ENCODE measurements at regions not wholly inside any gene's neighbourhood (a gene's known extent, or its start where the extent isn't known, plus 50 kb on each side); places are given as distances from the start of the nearest gene placed in this dataset.
"Not testable (repeated sequence)": the region's sequence is repeated elsewhere in the genome, so short reads cannot be mapped to it uniquely, and the experiment has no call there.

DNA sequence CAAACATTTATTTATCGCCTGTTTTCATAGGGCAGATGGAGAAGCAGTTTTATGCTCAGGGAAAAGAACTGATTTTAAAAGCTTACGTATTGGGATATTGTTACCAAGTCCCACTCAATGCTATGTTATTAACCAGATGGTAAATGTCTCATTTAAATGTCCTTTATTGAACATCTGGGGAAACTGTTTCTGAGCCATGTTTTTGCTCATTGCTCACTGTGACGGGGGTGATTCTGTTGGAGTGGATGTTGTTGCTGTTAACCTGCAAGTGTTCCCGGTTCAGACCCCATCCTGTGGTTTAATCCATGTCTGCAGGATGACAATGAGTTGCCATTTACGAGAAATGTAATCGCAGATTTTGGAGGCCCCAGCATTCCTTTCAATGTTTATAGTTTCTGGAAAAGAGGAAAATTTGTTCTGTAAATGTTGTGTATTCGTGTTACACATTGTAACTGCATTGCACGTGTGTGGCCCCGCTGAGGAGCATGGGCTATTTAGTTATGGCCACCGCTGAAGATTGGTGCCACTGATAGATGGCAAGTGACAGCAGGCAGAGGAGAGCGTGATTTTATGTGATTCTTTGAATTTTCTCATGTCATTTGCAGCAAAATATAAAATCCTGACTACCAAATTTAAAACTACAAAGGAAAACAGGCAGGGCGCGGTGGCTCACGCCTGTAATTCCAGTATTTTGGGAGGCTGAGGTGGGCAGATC lies 174.8 kb upstream of the COPS8 start:
- DNase-seq = no peak

GRCh38 chr2:236912326-236913120 lies 173.2 kb upstream of the COPS8 start:
- no peak for DNase-seq

- no peak for DNase-seq
Measured at GRCh38 chr2:236915186-236915585, 170.5 kb upstream of the COPS8 start.

DNA sequence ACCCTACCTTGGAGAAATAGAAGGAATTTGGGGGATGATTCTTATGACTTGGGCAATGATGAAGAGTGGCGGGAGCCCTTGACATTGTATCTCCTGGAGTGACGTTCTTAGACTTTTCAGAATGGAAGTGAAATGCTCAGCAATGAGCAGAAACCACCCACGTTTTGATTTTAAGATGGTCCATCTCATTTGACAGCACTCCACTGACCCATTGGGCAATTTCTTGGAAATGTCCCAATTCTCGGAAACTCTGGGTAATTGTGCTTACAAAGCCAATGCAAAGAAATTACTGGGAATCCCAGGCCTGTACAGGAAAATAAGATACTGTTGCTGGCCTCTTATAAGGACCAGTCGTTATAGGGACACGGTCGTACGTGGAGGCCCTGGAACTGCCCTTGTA lies 170.0 kb upstream of the COPS8 start:
- no peak for DNase-seq

- no peak for DNase-seq
Measured at GRCh38 chr2:236916181-236916580, 169.5 kb upstream of the COPS8 start.

DNA sequence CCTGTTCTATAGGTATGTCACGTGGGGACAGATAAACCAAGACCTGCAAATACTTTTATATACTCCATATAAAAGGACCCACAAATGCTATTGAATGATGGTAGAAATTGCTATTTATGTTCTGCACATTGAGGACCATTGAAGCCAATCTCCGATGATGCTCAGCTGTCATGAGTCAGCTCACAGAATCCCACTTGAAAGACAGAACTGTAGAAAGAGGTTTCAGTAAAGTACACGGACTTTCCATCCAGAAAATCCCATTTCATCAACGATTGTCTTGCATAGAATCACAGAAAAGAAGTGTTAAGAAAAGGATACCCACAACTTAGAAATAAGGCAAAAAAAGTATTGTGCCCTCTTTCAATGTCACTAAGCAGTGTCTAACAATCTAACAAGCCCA lies 169.0 kb upstream of the COPS8 start:
- DNase-seq = no peak

GRCh38 chr2:236917164-236917563 lies 168.5 kb upstream of the COPS8 start:
- no peak for DNase-seq

DNA sequence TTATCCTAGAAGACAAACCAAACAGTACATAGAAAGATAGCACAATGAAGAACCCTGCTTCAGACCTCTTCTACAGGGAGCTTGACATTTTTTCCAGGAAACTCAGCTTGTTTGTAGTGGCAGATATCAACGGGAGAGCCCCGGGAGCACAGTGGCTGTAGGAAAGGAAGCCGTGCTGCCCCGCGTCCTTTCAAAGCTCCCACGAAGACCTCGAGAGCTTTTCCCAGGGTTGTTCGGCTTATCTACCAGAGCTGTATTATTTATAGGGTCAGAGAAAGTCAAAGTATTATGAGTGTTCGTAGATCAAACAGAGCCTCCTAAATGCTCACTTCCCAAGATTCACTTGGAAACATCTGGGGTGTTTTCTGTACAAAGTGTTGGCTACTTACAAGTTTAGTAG lies 167.1 kb upstream of the COPS8 start:
- no peak for DNase-seq

GRCh38 chr2:236919209-236919608 lies 166.5 kb upstream of the COPS8 start:
- no peak for DNase-seq

GRCh38 chr2:236919801-236920379 lies 165.8 kb upstream of the COPS8 start:
- DNase-seq = not testable (repeated sequence)

DNA sequence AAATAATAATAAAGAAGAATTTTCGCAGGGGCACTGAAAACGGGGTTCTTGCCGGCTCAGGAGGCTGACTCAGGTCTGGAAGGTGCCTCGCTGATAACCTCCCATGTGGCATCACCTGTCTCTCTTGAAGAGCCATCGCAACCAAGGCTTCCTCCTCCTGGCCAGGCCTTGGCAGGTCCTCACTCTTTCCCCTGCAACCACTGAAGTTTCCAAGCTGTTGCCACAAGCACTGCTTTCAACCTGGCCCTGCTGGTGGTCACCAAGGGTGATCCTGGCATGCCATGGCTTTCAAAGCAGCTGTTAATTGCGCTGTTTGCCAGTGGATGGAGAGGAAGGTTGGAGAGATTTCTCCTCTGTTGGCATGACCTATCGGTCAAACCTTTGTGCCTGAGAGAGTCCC lies 163.6 kb upstream of the COPS8 start:
- DNase-seq = no peak

- no peak for DNase-seq
Measured at GRCh38 chr2:236928380-236929037, 157.2 kb upstream of the COPS8 start.

GRCh38 chr2:236932831-236933361 lies 152.8 kb upstream of the COPS8 start:
- DNase-seq = no peak

GRCh38 chr2:236934166-236934565 lies 151.5 kb upstream of the COPS8 start:
- DNase-seq = no peak

- no peak for DNase-seq
Measured at GRCh38 chr2:236934656-236935055, 151.0 kb upstream of the COPS8 start.

GRCh38 chr2:236935083-236935482 lies 150.6 kb upstream of the COPS8 start:
- no peak for DNase-seq

DNA sequence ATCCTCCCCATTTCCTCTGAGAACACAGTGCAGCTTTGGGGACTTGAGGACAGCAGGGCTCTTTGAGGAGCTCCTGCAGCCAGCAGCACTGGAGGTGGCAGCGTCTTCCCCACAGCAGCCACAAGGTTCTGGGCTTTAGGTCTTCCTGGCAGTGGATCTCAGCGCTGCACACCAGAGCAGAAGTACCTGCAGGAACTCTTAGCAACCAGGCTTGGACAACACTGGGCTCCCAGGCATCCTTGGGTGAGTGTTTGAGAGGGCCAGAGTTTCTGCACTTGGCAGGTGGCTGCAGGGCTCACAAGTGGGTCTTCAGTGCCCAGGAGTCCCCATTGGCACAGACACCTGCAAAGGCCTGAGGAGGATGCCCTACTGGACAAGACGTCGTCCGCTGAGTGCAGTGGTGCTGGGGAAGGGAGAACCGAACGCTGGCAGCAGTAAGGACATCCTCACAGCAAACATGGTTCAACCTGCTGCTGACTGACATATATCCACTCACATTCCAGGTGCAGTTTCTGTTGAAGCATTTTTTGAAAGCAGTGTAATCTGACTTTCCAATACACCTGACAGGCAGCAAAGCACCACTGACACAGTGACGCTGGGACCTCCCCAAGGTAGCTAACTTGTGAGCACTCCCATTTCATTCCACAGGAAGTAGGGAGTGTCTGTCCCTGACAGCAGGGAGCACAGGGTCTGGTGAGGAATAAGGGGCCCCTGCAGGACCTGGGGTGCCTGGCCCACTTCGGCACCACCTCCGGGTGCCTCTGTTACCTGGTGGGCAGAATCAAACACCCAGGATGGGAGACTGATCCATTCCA lies 149.9 kb upstream of the COPS8 start:
- DNase-seq = no peak

GRCh38 chr2:236936446-236936940 lies 149.2 kb upstream of the COPS8 start:
- no peak for DNase-seq

DNA sequence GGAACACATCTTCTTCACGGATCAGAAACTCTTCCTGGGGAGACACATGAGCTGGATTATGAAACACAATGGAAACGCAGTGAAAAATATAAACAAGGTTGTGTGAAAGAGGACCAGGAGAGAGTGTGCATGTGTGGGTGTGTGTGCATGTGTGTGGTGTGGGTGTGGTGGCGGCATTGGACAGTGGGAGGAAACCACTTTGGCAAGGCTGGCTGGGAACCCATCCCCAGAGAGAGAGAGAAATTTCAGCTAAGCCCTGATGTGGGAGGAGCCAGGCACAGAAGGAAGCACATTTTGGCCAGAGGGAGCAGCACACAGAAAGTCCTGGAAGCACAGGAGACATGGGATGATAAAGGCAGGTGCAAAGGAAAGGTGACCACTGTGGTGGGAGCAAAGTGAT lies 147.6 kb upstream of the COPS8 start:
- DNase-seq = no peak

DNA sequence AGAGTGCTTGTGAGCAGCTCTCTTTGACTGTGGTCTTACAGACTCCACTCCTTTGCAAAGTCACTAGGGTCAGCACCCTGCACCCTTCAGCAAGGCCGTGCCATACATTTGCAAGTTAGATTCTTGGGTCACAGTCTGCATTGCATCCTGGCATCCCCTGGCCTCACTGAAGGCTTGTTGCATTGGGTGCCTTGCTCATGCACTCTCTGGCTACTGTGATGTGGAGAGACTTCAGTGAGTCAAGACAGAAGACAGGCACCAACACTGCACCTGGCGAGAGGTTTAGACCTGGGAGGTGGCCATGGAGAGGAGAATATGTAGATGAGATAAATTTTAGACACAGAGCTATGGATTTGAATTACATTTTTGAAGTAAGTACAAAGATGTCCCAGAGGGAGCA lies 146.4 kb upstream of the COPS8 start:
- DNase-seq = no peak

- DNase-seq = no peak
Measured at GRCh38 chr2:236939721-236940231, 145.9 kb upstream of the COPS8 start.

DNA sequence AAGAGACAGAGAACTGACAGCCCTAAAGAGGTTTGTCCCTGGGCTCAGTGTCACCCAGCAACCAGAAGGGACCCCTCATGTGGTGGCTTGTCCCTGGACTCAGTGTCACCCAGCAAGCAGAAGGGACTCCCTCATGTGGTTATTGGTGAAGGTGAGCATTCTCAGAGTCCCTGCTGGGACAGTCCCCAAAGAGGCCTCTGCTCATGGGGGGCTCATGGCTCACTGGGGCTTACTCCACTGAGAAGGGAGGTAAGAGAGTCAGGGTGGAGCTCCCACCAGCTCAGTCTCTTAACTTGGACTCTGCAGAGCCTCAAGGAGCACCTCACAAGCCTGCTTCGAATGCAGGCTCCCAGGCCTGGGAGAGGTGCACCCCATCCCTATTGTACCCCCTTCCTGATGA lies 145.2 kb upstream of the COPS8 start:
- no peak for DNase-seq

All from activated naive CD4-positive, alpha-beta T cell treated with anti-CD3 and anti-CD28 coated beads, Interleukin-2, amount 50 U/mL, for 16 hours (primary cell).